Stomach (tissue), 4 donors: ENCODE measurements at regions not wholly inside any gene's neighbourhood (a gene's known extent, or its start where the extent isn't known, plus 50 kb on each side); places are given as distances from the start of the nearest gene placed in this dataset.

ENCODE experiments used
- POLR2A ChIP-seq, 4 donors: fragments of 450-650 bp; IDR thresholded peaks; one replicate each; pipeline ENCODE4 v1.6.1; 2016; ENCODE audit warnings: antibody characterized with exemption in 4 of 4, control low read depth in 2 of 4, mild to moderate bottlenecking in 1 of 4, moderate library complexity in 1 of 4
- TF ChIP-seq, protein P1 (sequence below), 7 experiments: fragments of 450-650 bp in 4 of 7; fragments of 200-600 bp in 3 of 7; sonication (generic) in 3 of 7; IDR thresholded peaks; one replicate each; pipeline ENCODE4 v1.5.1; 2016 to 2019; ENCODE audit warnings: antibody characterized with exemption in 7 of 7, control low read depth in 2 of 7, mild to moderate bottlenecking in 1 of 7

DNA sequence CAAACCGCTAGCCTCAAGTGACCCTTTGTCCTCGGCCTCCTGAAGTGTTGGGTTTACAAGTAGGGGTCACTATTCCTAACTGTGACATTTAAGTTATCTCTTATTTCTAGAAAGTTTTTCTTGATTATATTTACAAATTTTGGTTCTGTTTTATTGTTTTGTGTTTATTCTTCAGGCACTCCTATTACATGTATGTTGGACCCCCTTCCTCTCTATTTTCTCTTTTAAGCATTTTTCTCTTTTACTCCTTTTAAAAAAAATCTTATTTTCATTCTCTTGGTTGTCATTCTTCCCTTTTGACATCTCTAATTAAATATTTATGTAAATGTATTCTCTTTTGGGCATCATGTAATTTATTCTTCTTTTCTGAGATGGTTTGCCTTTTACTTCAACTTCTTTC lies 50.4 kb upstream of the MAP3K7 start:
- TF ChIP-seq, protein P1, sequence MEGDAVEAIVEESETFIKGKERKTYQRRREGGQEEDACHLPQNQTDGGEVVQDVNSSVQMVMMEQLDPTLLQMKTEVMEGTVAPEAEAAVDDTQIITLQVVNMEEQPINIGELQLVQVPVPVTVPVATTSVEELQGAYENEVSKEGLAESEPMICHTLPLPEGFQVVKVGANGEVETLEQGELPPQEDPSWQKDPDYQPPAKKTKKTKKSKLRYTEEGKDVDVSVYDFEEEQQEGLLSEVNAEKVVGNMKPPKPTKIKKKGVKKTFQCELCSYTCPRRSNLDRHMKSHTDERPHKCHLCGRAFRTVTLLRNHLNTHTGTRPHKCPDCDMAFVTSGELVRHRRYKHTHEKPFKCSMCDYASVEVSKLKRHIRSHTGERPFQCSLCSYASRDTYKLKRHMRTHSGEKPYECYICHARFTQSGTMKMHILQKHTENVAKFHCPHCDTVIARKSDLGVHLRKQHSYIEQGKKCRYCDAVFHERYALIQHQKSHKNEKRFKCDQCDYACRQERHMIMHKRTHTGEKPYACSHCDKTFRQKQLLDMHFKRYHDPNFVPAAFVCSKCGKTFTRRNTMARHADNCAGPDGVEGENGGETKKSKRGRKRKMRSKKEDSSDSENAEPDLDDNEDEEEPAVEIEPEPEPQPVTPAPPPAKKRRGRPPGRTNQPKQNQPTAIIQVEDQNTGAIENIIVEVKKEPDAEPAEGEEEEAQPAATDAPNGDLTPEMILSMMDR (IDR thresholded peaks at IDR 0.05) = no peak
- no peak for TF ChIP-seq POLR2A (IDR thresholded peaks at IDR 0.05)
